PC-9 (cell line): ENCODE measurements at regions not wholly inside any gene's neighbourhood (a gene's known extent, or its start where the extent isn't known, plus 50 kb on each side); places are given as distances from the start of the nearest gene placed in this dataset.

Experiments used
- EZH2 ChIP-seq: fragments of 200-600 bp; sonication (generic); IDR thresholded peaks from 2 replicates; pipeline ENCODE4 v1.8.0; 2017; ENCODE audit warnings: antibody characterized with exemption, low read depth
- TF ChIP-seq, protein P1 (sequence below): fragments of 200-600 bp; sonication (generic); conservative IDR thresholded peaks from 2 replicates; pipeline ENCODE4 v1.6.1; 2017; ENCODE audit warnings: mixed run types, antibody characterized with exemption, mild to moderate bottlenecking, moderate library complexity

DNA sequence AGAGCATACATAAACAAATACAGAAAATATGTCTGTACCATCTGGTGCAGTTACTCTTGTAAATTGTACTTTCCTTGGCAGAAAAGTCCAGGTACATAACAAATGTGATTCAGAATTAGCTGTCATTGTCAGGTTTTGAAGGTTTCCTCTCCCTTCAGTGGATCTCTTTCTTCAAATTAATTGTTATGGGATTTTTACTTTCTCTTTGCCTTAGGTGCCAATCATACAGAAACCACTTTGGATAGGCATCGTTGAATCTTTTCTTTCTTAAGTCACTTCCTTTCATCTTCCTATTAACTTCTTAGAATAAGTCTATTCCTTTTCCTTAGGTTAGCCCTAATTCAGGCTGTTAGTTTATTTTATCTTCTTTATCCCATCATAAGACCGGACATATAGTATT, 1992.1 kb upstream of the IGFBP7 start:
- TF ChIP-seq, protein P1, sequence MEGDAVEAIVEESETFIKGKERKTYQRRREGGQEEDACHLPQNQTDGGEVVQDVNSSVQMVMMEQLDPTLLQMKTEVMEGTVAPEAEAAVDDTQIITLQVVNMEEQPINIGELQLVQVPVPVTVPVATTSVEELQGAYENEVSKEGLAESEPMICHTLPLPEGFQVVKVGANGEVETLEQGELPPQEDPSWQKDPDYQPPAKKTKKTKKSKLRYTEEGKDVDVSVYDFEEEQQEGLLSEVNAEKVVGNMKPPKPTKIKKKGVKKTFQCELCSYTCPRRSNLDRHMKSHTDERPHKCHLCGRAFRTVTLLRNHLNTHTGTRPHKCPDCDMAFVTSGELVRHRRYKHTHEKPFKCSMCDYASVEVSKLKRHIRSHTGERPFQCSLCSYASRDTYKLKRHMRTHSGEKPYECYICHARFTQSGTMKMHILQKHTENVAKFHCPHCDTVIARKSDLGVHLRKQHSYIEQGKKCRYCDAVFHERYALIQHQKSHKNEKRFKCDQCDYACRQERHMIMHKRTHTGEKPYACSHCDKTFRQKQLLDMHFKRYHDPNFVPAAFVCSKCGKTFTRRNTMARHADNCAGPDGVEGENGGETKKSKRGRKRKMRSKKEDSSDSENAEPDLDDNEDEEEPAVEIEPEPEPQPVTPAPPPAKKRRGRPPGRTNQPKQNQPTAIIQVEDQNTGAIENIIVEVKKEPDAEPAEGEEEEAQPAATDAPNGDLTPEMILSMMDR = no peak
- no peak for TF ChIP-seq EZH2
